Stimulated activated CD8-positive, alpha-beta memory T cell treated with anti-CD3 and anti-CD28 coated beads, Interleukin-15, amount 100 ng/mL, for 4 hours (primary cell): ENCODE measurements at regions not wholly inside any gene's neighbourhood (a gene's known extent, or its start where the extent isn't known, plus 50 kb on each side); places are given as distances from the start of the nearest gene placed in this dataset.
"Not testable (repeated sequence)": the region's sequence is repeated elsewhere in the genome, so short reads cannot be mapped to it uniquely, and the experiment has no call there.

Experiments
- DNase-seq, 2 donors: peaks; one replicate each; pipeline ENCODE4 v3.0.0-alpha.2; 2020; ENCODE audit warnings: low read depth in 2 of 2

- DNase-seq = no peak
These were observed 115.9 kb upstream of the EEPD1 start for GRCh38 chr7:36037121-36037662.

DNA sequence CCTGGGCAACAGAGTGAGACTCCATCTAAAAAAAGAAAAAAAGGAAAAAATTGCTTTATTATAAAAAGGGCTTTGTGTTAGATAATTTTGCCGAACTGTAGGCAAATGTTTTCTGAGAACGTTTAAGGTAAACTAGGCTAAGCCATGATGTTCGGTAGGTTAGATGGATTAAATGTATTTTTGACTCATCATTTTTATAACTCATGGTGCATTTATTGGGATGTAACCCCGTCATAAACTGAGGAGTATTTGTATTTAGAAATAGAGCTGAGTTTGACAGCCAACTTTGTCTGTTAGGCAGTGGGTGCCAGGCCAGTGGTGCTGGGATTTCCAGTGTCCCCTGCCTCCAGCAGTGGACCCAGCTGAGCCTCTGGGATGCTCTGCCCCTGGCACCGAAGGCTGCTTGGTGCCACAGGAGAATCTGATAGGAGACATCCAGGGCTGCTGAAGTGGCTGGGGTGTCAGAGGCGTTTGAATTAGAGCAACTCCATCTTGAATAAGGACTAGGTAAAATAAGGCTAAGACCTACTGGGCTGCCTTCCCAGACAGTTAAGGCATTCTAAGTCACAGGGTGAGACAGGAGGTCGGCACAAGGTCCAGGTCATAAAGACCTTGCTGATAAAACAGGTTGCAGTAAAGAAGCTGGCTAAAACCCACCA lies 114.9 kb upstream of the EEPD1 start:
- DNase-seq = no peak

GRCh38 chr7:36039243-36039642 lies 113.8 kb upstream of the EEPD1 start:
- DNase-seq = no peak

DNA sequence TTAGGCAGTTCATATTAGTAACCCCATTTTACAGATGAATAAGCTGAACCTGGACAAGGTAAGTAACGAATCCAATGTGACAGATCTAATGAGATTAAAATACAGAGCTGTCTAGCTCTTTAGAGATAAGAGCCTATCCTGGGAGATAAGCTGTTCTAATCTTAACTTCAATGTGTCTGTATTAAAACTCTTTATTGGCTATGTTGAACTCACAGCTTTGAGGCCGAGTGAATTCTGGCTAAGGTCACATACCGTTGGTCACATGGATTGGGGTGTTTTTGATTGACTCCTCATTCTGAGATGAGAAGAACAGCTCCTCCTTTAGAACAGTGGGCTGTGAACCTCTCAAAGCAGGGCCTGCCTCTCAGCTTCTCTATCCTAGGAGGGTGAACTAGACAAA lies 113.4 kb upstream of the EEPD1 start:
- no peak for DNase-seq

DNA sequence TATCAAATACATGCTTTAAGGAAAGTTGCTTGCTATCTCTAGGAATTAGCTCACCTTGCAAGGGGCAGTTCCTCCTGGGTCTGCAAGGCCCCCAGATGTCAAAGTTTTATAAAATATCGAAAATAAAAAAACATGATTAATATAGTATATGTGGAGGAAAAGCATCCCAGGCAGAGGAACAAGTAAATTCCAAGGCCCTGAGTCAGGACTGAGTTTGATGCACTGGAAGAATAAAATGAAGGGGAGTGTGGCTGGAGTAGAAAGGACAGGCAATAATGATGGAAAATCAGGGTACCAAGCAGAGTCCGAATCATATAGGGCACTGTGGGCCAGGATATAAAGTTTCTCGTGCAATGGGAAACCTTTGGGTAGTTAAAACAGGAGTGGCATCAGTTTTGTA lies 112.4 kb upstream of the EEPD1 start:
- DNase-seq = no peak

DNA sequence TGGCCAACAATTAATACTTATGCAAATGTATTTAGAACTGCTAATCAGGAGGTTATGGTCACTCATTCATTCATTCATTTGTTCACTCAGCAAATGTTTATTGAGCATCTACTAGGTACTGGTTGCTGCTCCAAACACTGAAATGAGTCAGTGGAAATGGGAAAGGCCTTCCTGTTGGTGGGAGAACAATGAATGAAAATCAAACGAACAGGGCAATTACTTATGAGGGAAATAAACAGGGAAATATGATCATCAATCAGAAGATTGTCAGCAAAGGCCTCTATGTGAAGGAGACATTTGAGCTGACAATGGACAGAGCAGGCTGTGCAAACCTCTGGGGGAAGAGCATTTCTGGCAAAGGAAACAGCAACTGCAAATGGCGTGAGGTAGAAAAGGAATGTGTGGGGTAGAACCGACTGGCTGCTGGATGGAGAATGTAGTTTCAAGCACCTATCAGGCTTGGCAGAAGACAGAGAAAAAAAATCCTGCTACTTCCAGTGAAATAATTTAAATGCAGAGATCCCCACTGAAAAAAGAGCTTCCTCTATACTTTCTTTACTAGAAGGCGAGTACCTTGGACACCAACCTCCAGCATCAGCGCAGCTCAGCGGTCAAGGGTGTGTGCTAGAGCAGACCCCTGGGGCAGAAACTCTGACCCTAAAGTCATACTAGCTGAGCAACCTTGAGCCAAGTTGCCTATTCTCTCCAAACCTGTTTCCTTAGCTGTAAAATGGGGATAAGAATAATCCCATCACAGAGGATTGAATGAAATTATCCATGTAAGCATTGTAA lies 108.8 kb upstream of the EEPD1 start:
- no peak for DNase-seq

GRCh38 chr7:36045326-36045725 lies 107.7 kb upstream of the EEPD1 start:
- DNase-seq = no peak

- DNase-seq = no peak
These were observed 107.2 kb upstream of the EEPD1 start for GRCh38 chr7:36045830-36046341.

DNA sequence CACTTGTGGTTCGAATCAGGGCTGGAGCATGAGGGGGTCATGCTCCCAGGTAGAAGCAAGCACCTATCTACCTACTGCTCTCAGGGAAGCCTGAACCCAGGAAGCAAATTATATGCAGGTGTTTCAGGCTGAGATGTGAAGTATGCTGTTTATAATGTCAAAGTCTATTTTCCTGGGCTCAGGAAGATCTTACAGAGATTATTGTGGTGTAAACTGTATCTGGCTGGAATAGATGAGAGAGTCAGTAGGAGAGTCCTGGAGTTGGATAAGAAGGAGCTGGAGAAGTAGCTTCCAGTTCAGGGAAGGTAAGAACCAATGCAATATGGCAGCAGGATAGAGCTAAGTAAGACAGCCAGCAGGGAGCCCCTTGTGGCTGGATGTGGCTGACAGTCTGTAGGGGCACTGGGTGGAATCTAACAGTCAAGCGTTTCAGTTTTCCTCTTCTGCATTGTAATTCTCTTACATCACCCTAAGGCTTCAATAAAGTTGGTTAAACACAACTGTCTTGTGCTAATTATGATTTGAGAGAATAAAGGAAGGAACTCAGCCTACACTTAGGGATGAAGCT lies 105.9 kb upstream of the EEPD1 start:
- DNase-seq = no peak

DNA sequence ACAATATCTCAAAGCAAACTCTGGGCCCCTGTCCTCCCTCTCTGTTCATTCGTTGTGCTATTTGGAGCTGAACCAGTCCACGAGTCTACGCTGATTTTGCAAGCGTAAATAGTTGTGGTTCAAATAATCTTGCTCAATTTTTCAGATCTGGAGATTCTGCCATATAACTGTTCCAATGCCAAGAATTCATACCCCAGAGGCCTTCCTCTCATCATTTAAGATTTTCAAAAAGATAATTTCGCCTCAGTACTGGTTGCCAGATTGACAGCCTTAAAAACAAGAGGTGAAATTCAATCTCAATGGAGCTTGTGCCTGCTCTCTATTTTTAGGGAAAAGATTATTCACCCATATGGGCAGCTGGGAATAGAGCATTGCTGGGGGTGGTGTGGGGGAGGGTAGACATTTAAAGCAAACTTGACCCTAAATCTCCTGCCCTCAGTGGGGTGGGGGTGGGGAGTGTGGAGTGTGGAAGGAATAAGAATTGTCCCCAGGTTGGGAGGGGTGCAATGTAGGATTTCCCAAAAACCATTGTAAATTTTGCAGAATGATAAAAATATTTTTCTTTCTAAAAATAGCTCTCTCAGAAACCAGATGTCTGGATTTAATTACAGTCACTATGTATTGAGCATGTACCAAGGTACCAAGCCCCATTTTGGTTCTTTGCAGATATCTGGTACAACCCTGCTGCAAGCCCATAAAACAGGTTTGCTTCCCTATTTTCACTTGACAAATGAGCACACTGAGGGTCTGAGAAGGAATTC lies 104.7 kb upstream of the EEPD1 start:
- DNase-seq = no peak

DNA sequence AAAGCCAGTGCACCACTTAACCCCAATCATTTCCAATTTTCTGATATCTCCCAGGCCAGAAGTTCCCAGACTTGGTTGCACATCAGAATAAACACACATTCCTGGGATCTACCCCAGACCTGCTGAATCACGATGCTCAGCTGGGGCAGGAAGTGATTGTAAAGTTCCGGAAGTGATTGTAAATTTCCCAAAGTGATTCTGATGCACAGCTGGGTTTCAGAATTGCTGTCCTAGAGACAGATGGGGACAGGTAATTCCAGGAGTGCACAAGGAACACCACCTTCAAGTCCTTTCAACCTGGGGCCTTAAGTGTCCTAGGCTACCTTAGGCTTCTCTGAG lies 104.2 kb upstream of the EEPD1 start:
- DNase-seq = no peak

- DNase-seq = no peak
These were observed 101.6 kb upstream of the EEPD1 start for GRCh38 chr7:36051501-36051900.

DNA sequence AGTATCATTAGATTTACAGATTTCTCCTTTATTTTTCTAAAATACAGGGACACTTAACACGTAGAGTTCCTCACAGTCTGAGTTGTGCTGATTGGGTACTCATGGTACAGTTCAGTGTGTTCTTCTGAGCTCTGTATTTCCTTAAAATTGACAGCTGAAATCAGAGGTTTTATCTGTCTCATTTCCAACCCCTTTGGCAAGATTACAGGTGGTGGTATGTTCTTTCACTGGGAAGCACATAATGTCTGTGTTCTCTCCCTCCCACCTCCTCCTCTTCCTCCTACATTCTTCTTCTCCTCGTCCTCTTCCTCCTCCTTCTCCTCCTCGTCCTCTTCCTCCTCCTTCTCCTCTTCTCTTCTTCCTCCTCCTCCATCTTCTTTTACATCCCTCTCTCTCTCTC lies 99.5 kb upstream of the EEPD1 start:
- DNase-seq = no peak

GRCh38 chr7:36054637-36055036 lies 98.4 kb upstream of the EEPD1 start:
- DNase-seq = no peak

- no peak for DNase-seq
These were observed 97.8 kb upstream of the EEPD1 start for GRCh38 chr7:36055207-36055606.

- DNase-seq = no peak
These were observed 95.7 kb upstream of the EEPD1 start for GRCh38 chr7:36057323-36057722.

DNA sequence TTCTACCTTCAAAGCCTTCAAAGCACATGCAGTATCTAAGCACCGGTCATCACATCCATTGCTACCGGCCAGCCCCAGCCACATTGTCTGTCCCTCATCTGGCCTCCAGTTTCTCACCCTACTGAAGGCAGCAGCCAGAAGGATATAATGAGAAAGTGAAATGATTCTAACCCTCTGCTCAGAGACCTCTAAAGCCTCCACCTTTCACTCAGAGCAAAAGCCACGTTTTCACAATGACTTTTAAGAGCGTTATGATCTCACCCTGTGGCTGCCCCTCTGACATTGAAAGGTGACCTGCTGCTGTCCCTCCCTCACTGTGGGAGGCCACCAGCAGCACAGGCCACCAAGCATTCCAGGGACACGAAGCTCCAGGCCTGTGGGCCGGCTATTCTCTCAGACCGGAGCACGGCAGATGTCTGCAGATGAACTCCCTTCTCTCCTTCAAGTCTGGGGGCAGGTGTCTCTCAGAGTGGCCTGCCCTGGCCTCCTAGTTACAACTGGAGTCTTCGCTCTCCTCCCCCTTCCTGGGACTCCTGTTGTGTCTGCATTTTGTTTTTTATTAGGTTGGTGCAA lies 94.9 kb upstream of the EEPD1 start:
- DNase-seq = no peak

DNA sequence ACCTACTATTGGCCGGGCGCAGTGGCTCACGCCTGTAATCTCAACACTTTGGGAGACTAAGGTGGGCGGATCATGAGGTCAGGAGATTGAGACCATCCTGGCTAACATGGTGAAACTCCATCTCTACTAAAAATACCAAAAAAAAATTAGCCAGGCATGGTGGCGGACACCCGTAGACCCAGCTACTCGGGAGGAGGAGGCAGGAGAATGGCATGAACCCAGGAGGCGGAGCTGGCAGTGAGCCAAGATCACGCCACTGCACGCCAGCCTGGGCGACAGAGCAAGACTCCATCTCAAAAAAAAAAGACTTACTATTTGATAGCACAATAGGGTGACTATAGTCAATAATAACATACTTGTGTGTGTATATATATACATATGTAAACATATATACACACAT lies 92.7 kb upstream of the EEPD1 start:
- DNase-seq = not testable (repeated sequence)

- DNase-seq = no peak
These were observed 90.8 kb upstream of the EEPD1 start for GRCh38 chr7:36062154-36062815.

DNA sequence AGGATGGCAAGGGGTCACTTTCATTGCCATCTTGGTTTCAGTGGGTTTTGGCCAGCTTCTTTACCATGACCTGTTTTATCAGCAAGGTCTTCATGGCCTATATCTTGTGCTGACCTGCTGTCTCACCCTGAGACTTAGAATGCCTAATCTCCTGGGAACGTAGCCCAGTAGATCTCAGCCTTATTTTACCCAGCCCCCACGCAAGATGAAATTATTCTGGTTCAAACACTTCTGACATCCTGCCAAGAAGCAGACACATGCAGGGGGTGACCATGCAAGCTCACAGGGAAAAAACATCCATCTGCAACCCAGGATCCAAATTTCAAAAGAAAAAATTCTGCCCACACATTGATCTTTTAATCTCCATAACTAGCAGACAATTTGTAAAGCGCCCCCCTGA lies 88.4 kb upstream of the EEPD1 start:
- DNase-seq = no peak
